Fibroblast of lung (primary cell): ENCODE measurements at regions not wholly inside any gene's neighbourhood (a gene's known extent, or its start where the extent isn't known, plus 50 kb on each side); places are given as distances from the start of the nearest gene placed in this dataset.

Experiments
- CTCF ChIP-seq, 2 donors: IDR thresholded peaks in 1 of 2; conservative IDR thresholded peaks in 1 of 2; 1 replicate in 1 of 2; 2 replicates in 1 of 2; pipeline ENCODE4 v1.5.1; 2011 to 2012; ENCODE audit warnings: low read length in 2 of 2, control low read depth in 1 of 2, inconsistent platforms in 1 of 2, low read depth in 1 of 2, mild to moderate bottlenecking in 1 of 2
- EZH2 ChIP-seq: IDR thresholded peaks from 2 replicates; pipeline ENCODE4 v1.5.1; 2012; ENCODE audit warnings: low read length, control low read depth, mild to moderate bottlenecking; ENCODE audit errors: missing control alignments

GRCh38 chr2:219911541-219911940, 284.1 kb downstream of the SLC4A3 start:
- TF ChIP-seq CTCF (conservative IDR thresholded peaks at IDR 0.05 in 1 of 2, IDR thresholded peaks at IDR 0.05 in 1 of 2; ENCODE audit: low read depth in 1 of 2, low read length in 2 of 2), result no peak
- no peak for TF ChIP-seq EZH2
